ENCODE measurements at regions not wholly inside any gene's neighbourhood (a gene's known extent, or its start where the extent isn't known, plus 50 kb on each side); places are given as distances from the start of the nearest gene placed in this dataset.

- no peak overlapping the region for H3K4me3 ChIP-seq (ENCODE audit: control insufficient read depth, low read depth, low read length)
- DNase-seq (ENCODE audit: low read depth): no peak
- no peak for TF ChIP-seq CTCF (IDR thresholded peaks at IDR 0.05; ENCODE audit: control insufficient read depth, insufficient read depth, low read depth, low read length, missing control alignments)
These were observed 659.2 kb upstream of the PLXNA2 start for GRCh38 chr1:208903251-208903905.

GRCh38 chr1:208907790-208908189 lies 663.6 kb upstream of the PLXNA2 start:
- H3K4me3 ChIP-seq (ENCODE audit: control insufficient read depth, low read depth, low read length): no peak overlapping the region
- no peak for DNase-seq (ENCODE audit: low read depth)
- no peak for TF ChIP-seq CTCF (IDR thresholded peaks at IDR 0.05; ENCODE audit: control insufficient read depth, insufficient read depth, low read depth, low read length, missing control alignments)

- no peak for DNase-seq (ENCODE audit: low read depth)
- no peak overlapping the region for H3K4me3 ChIP-seq (ENCODE audit: control insufficient read depth, low read depth, low read length)
- TF ChIP-seq CTCF (IDR thresholded peaks at IDR 0.05; ENCODE audit: control insufficient read depth, insufficient read depth, low read depth, low read length, missing control alignments): no peak
These were observed 665.1 kb upstream of the PLXNA2 start for GRCh38 chr1:208909011-208909984.

GRCh38 chr1:208910161-208910560 lies 666.0 kb upstream of the PLXNA2 start:
- H3K4me3 ChIP-seq (ENCODE audit: control insufficient read depth, low read depth, low read length): no peak overlapping the region
- no peak for TF ChIP-seq CTCF (IDR thresholded peaks at IDR 0.05; ENCODE audit: control insufficient read depth, insufficient read depth, low read depth, low read length, missing control alignments)
- DNase-seq (ENCODE audit: low read depth): no peak

- no peak overlapping the region for H3K4me3 ChIP-seq (ENCODE audit: control insufficient read depth, low read depth, low read length)
- no peak for TF ChIP-seq CTCF (IDR thresholded peaks at IDR 0.05; ENCODE audit: control insufficient read depth, insufficient read depth, low read depth, low read length, missing control alignments)
- DNase-seq (ENCODE audit: low read depth): no peak
These were observed 666.2 kb upstream of the CAMK1G start for GRCh38 chr1:208917281-208917680.

GRCh38 chr1:208917723-208918122 lies 665.8 kb upstream of the CAMK1G start:
- no peak for TF ChIP-seq CTCF (IDR thresholded peaks at IDR 0.05; ENCODE audit: control insufficient read depth, insufficient read depth, low read depth, low read length, missing control alignments)
- DNase-seq (ENCODE audit: low read depth): no peak
- no peak overlapping the region for H3K4me3 ChIP-seq (ENCODE audit: control insufficient read depth, low read depth, low read length)

Data from AG09309 (cell line).